Astrocyte (in vitro differentiated cells and primary cell): ENCODE measurements at regions not wholly inside any gene's neighbourhood (a gene's known extent, or its start where the extent isn't known, plus 50 kb on each side); places are given as distances from the start of the nearest gene placed in this dataset.

Source experiments
- DNase-seq: peaks from one replicate; pipeline ENCODE4 v3.0.0-alpha.2; 2010; ENCODE audit warnings: low read depth
- FAIRE-seq: peaks from 2 replicates; lab custom pipeline; 2011; peaks lifted over from hg19 to GRCh38; lab: Jason Lieb, UNC
- H2AFZ ChIP-seq: 2 replicates; pipeline ENCODE4 v1.6.0; 2012; ENCODE audit warnings: low read depth, low read length, inconsistent platforms
- H3K27ac ChIP-seq: 2 replicates; pipeline ENCODE4 v1.5.1; 2011; ENCODE audit warnings: low read depth, low read length, inconsistent platforms
- H3K27me3 ChIP-seq: 2 replicates; pipeline ENCODE4 v1.6.0; 2011; ENCODE audit warnings: low read length, inconsistent platforms; ENCODE audit not compliant: insufficient read depth
- H3K36me3 ChIP-seq: 2 replicates; pipeline ENCODE4 v1.5.1; 2011; ENCODE audit warnings: low read length, inconsistent platforms; ENCODE audit not compliant: insufficient read depth
- H3K4me1 ChIP-seq: 2 replicates; pipeline ENCODE4 v1.5.1; 2011; ENCODE audit warnings: low read length, inconsistent platforms; ENCODE audit not compliant: insufficient read depth
- H3K4me2 ChIP-seq: 2 replicates; pipeline ENCODE4 v1.6.0; 2012; ENCODE audit warnings: low read length, inconsistent platforms
- H3K4me3 ChIP-seq: 2 replicates; pipeline ENCODE4 v1.5.1; 2011; ENCODE audit warnings: low read depth, mild to moderate bottlenecking, low read length, inconsistent platforms; ENCODE audit not compliant: insufficient read depth
- H3K79me2 ChIP-seq: 2 replicates; pipeline ENCODE4 v1.6.0; 2012; ENCODE audit warnings: mild to moderate bottlenecking, low read length, inconsistent platforms; ENCODE audit not compliant: insufficient read depth
- H3K9ac ChIP-seq: 2 replicates; pipeline ENCODE4 v1.6.0; 2012; ENCODE audit warnings: mild to moderate bottlenecking, low read length, inconsistent platforms
- H3K9me3 ChIP-seq: 2 replicates; pipeline ENCODE4 v1.5.1; 2012; ENCODE audit warnings: low read depth, mild to moderate bottlenecking, low read length, inconsistent platforms; ENCODE audit not compliant: insufficient read depth
- H4K20me1 ChIP-seq: 2 replicates; pipeline ENCODE4 v1.6.0; 2012; ENCODE audit warnings: low read length, inconsistent platforms; ENCODE audit not compliant: insufficient read depth
- H3K27ac Mint-ChIP-seq: one replicate; pipeline ENCODE4 v1.8.0; 2021; ENCODE audit warnings: mild to moderate bottlenecking, mixed read lengths; ENCODE audit not compliant: unreplicated experiment
- H3K27me3 Mint-ChIP-seq: one replicate; pipeline ENCODE4 v1.8.0; 2021; ENCODE audit warnings: low read depth, mixed read lengths; ENCODE audit not compliant: unreplicated experiment
- H3K36me3 Mint-ChIP-seq: one replicate; pipeline ENCODE4 v1.8.0; 2021; ENCODE audit warnings: low read depth, mixed read lengths; ENCODE audit not compliant: unreplicated experiment
- H3K4me1 Mint-ChIP-seq: one replicate; pipeline ENCODE4 v1.8.0; 2021; ENCODE audit warnings: low read depth, mixed read lengths; ENCODE audit not compliant: unreplicated experiment
- H3K4me3 Mint-ChIP-seq: one replicate; pipeline ENCODE4 v1.8.0; 2021; ENCODE audit warnings: mild to moderate bottlenecking, moderate library complexity, mixed read lengths; ENCODE audit not compliant: unreplicated experiment
- H3K9me3 Mint-ChIP-seq: one replicate; pipeline ENCODE4 v1.8.0; 2021; ENCODE audit warnings: mild to moderate bottlenecking, mixed read lengths; ENCODE audit not compliant: unreplicated experiment
- EZH2 ChIP-seq: IDR thresholded peaks from 2 replicates; pipeline ENCODE4 v1.6.1; 2012; ENCODE audit warnings: mild to moderate bottlenecking, low read length, inconsistent platforms; ENCODE audit not compliant: insufficient read depth
- TF ChIP-seq, protein P1 (sequence below): IDR thresholded peaks from 2 replicates; pipeline ENCODE4 v1.5.1; 2011; ENCODE audit warnings: low read depth, mild to moderate bottlenecking, inconsistent platforms, low read length, moderate library complexity; ENCODE audit not compliant: insufficient read depth

DNA sequence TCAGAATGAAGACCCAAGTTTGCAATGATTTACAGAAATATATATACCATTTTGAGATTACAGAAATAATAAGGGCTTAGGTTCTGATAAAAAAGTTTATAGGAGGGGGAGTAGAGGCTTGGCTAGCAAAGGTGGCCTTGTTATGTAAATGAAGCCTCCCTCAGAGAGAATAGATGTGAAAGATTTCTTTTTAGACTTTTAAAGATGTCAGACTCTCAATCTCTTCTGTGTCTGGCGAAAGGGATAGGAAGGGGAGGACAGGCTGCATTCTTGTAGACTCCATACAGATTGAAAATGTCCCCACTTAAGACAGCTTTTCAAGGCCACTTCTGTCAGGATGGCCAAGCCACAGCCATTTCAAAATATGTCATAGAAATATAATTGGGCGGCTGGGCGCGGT is 63.1 kb upstream of the CLINT1 start:
- no peak overlapping the region for H3K27ac ChIP-seq
- no peak overlapping the region for H2AFZ ChIP-seq
- peaks cover 4% of the 10 kb centered on the region for H3K27me3 ChIP-seq
- TF ChIP-seq, protein P1, sequence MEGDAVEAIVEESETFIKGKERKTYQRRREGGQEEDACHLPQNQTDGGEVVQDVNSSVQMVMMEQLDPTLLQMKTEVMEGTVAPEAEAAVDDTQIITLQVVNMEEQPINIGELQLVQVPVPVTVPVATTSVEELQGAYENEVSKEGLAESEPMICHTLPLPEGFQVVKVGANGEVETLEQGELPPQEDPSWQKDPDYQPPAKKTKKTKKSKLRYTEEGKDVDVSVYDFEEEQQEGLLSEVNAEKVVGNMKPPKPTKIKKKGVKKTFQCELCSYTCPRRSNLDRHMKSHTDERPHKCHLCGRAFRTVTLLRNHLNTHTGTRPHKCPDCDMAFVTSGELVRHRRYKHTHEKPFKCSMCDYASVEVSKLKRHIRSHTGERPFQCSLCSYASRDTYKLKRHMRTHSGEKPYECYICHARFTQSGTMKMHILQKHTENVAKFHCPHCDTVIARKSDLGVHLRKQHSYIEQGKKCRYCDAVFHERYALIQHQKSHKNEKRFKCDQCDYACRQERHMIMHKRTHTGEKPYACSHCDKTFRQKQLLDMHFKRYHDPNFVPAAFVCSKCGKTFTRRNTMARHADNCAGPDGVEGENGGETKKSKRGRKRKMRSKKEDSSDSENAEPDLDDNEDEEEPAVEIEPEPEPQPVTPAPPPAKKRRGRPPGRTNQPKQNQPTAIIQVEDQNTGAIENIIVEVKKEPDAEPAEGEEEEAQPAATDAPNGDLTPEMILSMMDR = no peak
- TF ChIP-seq EZH2 = no peak
- FAIRE-seq = no peak
- H3K79me2 ChIP-seq = no peaks in the 10 kb centered on the region
- H3K4me3 ChIP-seq = no peak overlapping the region
- Mint-ChIP-seq H3K27ac (no peak overlapping the region), H3K9me3 (no peaks in the 10 kb centered on the region), H3K4me1 (peaks cover 3% of the 10 kb centered on the region), H3K27me3 (peaks cover 10% of the 10 kb centered on the region), H3K36me3 (no peaks in the 10 kb centered on the region), H3K4me3 (no peak overlapping the region)
- no peak overlapping the region for H3K4me2 ChIP-seq
- H3K9me3 ChIP-seq = no peaks in the 10 kb centered on the region
- no peak for DNase-seq
- no peaks in the 10 kb centered on the region for H3K36me3 ChIP-seq
- H3K9ac ChIP-seq = no peak overlapping the region
- no peaks in the 10 kb centered on the region for H3K4me1 ChIP-seq
- no peaks in the 10 kb centered on the region for H4K20me1 ChIP-seq

DNA sequence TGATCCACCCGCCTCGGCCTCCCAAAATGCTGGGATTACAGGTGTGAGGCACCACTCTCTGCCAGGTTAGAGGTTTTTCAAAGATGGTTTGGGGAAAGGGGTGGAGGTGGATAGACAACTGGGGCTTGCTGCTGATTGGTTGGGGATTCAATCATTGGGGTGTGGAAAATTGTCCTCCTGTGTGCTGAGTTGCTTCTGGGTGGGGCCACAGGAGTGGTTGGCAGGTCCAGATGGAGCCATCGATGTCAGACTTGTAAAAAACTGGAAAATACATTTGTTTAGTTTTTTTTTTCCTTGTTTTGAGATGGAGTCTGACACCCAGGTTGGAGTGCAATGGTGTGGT is 61.9 kb upstream of the CLINT1 start:
- DNase-seq = no peak
- Mint-ChIP-seq H3K36me3 (no peaks in the 10 kb centered on the region), H3K4me1 (peaks cover 3% of the 10 kb centered on the region), H3K27ac (no peak overlapping the region), H3K4me3 (no peak overlapping the region), H3K9me3 (no peaks in the 10 kb centered on the region), H3K27me3 (peaks cover 10% of the 10 kb centered on the region)
- TF ChIP-seq, protein P1 = no peak
- TF ChIP-seq EZH2 = no peak
- no peaks in the 10 kb centered on the region for H4K20me1 ChIP-seq
- H3K4me1 ChIP-seq = no peaks in the 10 kb centered on the region
- no peak overlapping the region for H3K4me3 ChIP-seq
- FAIRE-seq = no peak
- no peaks in the 10 kb centered on the region for H3K79me2 ChIP-seq
- no peak overlapping the region for H3K4me2 ChIP-seq
- H3K9ac ChIP-seq = no peak overlapping the region
- H3K36me3 ChIP-seq = no peaks in the 10 kb centered on the region
- peaks cover 4% of the 10 kb centered on the region for H3K27me3 ChIP-seq
- H3K27ac ChIP-seq = no peak overlapping the region
- H2AFZ ChIP-seq = no peak overlapping the region
- H3K9me3 ChIP-seq = no peaks in the 10 kb centered on the region

DNA sequence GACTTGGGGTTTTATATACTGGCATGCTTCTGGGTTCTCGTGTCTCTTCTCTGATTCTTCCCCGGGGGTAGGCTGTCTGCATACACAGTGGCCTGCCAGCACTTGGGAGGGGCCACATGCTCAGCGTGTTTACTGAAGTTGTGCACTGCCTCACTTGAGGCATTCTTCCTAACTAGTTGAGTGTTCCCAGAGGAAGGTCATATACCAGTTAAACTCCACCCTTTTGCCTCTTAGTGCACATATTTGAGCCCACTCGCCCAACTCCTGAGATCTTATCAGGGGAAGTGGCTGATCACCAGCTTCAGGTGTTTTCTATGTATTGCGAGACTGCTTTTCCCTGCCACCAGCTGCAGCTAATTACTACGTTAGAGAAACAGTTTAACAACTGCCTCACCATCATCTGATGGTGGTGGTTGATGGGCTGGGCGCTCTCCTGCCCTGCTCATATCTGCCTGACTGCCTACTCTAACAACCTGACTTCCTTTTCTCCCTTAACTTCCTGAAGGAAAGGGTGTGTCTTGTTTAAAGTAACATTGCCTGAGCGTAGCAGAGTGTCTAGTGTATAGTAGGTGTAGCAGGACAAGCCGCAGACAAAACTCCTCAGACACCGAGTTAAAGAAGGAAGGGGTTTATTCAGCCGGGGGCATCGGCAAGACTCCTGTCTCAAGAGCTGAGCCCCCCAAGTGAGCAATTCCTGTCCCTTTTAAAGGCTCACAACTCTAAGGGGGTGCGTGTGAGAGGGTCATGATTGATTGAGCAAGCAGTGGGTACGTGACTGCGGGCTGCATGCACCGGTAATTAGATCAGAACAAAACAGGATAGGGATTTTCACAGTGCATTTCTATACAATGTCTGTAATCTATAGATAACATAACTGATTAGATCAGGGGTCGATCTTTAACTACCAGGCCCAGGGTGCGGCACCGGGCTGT is 60.1 kb upstream of the CLINT1 start:
- Histone ChIP-seq H3K9me3 (no peaks in the 10 kb centered on the region), H3K4me2 (no peak overlapping the region), H3K9ac (no peak overlapping the region), H4K20me1 (no peaks in the 10 kb centered on the region), H3K79me2 (no peaks in the 10 kb centered on the region), H3K27ac (no peak overlapping the region), H2AFZ (no peak overlapping the region), H3K4me1 (no peaks in the 10 kb centered on the region), H3K4me3 (no peak overlapping the region), H3K27me3 (peaks cover 4% of the 10 kb centered on the region), H3K36me3 (no peaks in the 10 kb centered on the region)
- Mint-ChIP-seq H3K4me3 (no peak overlapping the region), H3K36me3 (no peaks in the 10 kb centered on the region), H3K4me1 (peaks cover 2% of the 10 kb centered on the region), H3K27ac (no peak overlapping the region), H3K9me3 (no peaks in the 10 kb centered on the region), H3K27me3 (peaks cover 5% of the 10 kb centered on the region)
- TF ChIP-seq, protein P1 = no peak
- no peak for TF ChIP-seq EZH2
- no peak for DNase-seq
- FAIRE-seq = no peak
